Spleen (tissue), 11 donors: ENCODE measurements at regions not wholly inside any gene's neighbourhood (a gene's known extent, or its start where the extent isn't known, plus 50 kb on each side); places are given as distances from the start of the nearest gene placed in this dataset.

Experiments used
- DNase-seq: peaks from one replicate; pipeline ENCODE4 v3.0.0-alpha.2; 2020
- H3K27ac ChIP-seq, 8 donors: fragments of 200-600 bp; sonication (generic) in 7 of 8; 1 replicate in 4 of 8; 2 replicates in 4 of 8; pipeline versions ENCODE4 v1.5.0 to v1.8.0; 2016 to 2021; ENCODE audit warnings: inconsistent platforms in 4 of 8, mild to moderate bottlenecking in 4 of 8, moderate library complexity in 1 of 8
- H3K27me3 ChIP-seq, 7 donors: fragments of 200-600 bp; sonication (generic) in 6 of 7; replicated peaks in 1 of 7; 1 replicate in 4 of 7; 2 replicates in 3 of 7; pipeline versions ENCODE4 v1.5.0 to v1.8.0; 2016 to 2021; ENCODE audit warnings: inconsistent platforms in 3 of 7, mild to moderate bottlenecking in 1 of 7
- H3K36me3 ChIP-seq, 6 donors: fragments of 200-600 bp; sonication (generic) in 5 of 6; 1 replicate in 4 of 6; 2 replicates in 2 of 6; pipeline versions ENCODE4 v1.5.0 to v1.8.0; 2016 to 2021; ENCODE audit warnings: inconsistent platforms in 2 of 6
- H3K4me1 ChIP-seq, 6 donors: fragments of 200-600 bp; sonication (generic) in 5 of 6; 1 replicate in 3 of 6; 2 replicates in 3 of 6; pipeline versions ENCODE4 v1.5.0 to v1.8.0; 2016 to 2021; ENCODE audit warnings: inconsistent platforms in 3 of 6
- H3K4me3 ChIP-seq, 8 donors: fragments of 200-600 bp; sonication (generic) in 7 of 8; 1 replicate in 4 of 8; 2 replicates in 4 of 8; pipeline versions ENCODE4 v1.5.0 to v1.8.0; 2016 to 2021; ENCODE audit warnings: inconsistent platforms in 4 of 8, mild to moderate bottlenecking in 4 of 8, moderate library complexity in 2 of 8
- H3K9me3 ChIP-seq, 8 donors: fragments of 200-600 bp; sonication (generic) in 7 of 8; 1 replicate in 4 of 8; 2 replicates in 4 of 8; pipeline versions ENCODE4 v1.5.0 to v1.8.0; 2016 to 2021; ENCODE audit warnings: inconsistent platforms in 4 of 8
- CTCF ChIP-seq, 11 experiments: fragments of 200-600 bp in 7 of 11; fragments of 450-650 bp in 4 of 11; sonication (generic) in 4 of 11; IDR thresholded peaks in 8 of 11; conservative IDR thresholded peaks in 3 of 11; 1 replicate in 7 of 11; 2 replicates in 4 of 11; pipeline versions ENCODE4 v1.4.0 to v1.8.0; 2016 to 2021; ENCODE audit warnings: antibody characterized with exemption in 11 of 11, inconsistent platforms in 4 of 11, mild to moderate bottlenecking in 1 of 11
- POLR2A ChIP-seq, 3 donors: fragments of 450-650 bp; IDR thresholded peaks; one replicate each; pipeline ENCODE4 v1.5.1; 2017; ENCODE audit warnings: antibody characterized with exemption in 3 of 3, mild to moderate bottlenecking in 1 of 3
- POLR2AphosphoS5 ChIP-seq, 3 donors: sonication (generic); formaldehyde crosslinking; IDR thresholded peaks; one replicate each; pipeline ENCODE4 v1.5.1; 2017; ENCODE audit warnings: antibody characterized with exemption in 3 of 3
- WGBS, 5 donors: extraction: QIAGEN DNeasy Blood & Tissue Kit in 3 of 5; methylation state at CpG; one replicate each; pipeline versions ENCODE4 v1.1.5 to v1.1.7; 2013 to 2018; 5-methylcytosine and 5-hydroxymethylcytosine counted together
- intact Hi-C: fragments of 100-400 bp; cut with DNase I; formaldehyde crosslinking; loops from one replicate; pipeline ENCODE4 v1.15.0; 2023; ENCODE audit warnings: low total_unique reads
- donor health status: healthy with polysubstance abuse.
- donor health status: DM: no; HTN: no; CAD: no; lungs with moderate emphysema.
- donor health status: DM: no; HTN: no; CAD: no.
- donor health status: Bipolar disorder and iron deficiency.
- donor health status: healthy.
- donor health status: DM: no; HTN: no; CAD: no.
- donor health status: DM: yes; HTN: yes; CAD: no.

GRCh38 chr18:29406996-29407395, 1230.1 kb upstream of the CDH2 start:
- no peaks in the 10 kb centered on the region for H3K36me3 ChIP-seq
- no peak overlapping the region for H3K27ac ChIP-seq
- H3K27me3 ChIP-seq = no peaks in the 10 kb centered on the region
- H3K4me1 ChIP-seq = no peaks in the 10 kb centered on the region
- 86 to 91% (median 87%) methylated on average over 1 of the region's 1 CpG for WGBS, 5 donors
- TF ChIP-seq CTCF (IDR thresholded peaks at IDR 0.05 in 8 of 11, conservative IDR thresholded peaks at IDR 0.05 in 3 of 11) (no peak), POLR2AphosphoS5 (IDR thresholded peaks at IDR 0.05) (no peak), POLR2A (IDR thresholded peaks at IDR 0.05) (no peak)
- H3K4me3 ChIP-seq = no peak overlapping the region
- intact Hi-C loops = no loop called here
- DNase-seq = no peak
- peaks cover 0 to 19% (median 0%) of the 10 kb centered on the region in 8 donors for H3K9me3 ChIP-seq

GRCh38 chr18:29397536-29397935, 1220.6 kb upstream of the CDH2 start:
- intact Hi-C loops = no loop called here
- Histone ChIP-seq H3K4me3 (no peak overlapping the region), H3K27ac (no peak overlapping the region), H3K27me3 (no peaks in the 10 kb centered on the region), H3K4me1 (no peaks in the 10 kb centered on the region), H3K9me3 (peaks cover 0 to 22% (median 9%) of the 10 kb centered on the region in 8 donors), H3K36me3 (no peaks in the 10 kb centered on the region)
- 76 to 98% (median 88%) methylated on average over 1 of the region's 1 CpG for WGBS, 5 donors
- TF ChIP-seq POLR2A (IDR thresholded peaks at IDR 0.05) = no peak
- no peak for TF ChIP-seq POLR2AphosphoS5 (IDR thresholded peaks at IDR 0.05)
- no peak for TF ChIP-seq CTCF (IDR thresholded peaks at IDR 0.05 in 8 of 11, conservative IDR thresholded peaks at IDR 0.05 in 3 of 11)
- no peak for DNase-seq

- no peak overlapping the region for H3K4me3 ChIP-seq
- WGBS, 5 donors = 32 to 54% (median 35%) methylated on average over 5 of the region's 5 CpGs
- H3K27me3 ChIP-seq = no peaks in the 10 kb centered on the region
- intact Hi-C loops = no loop called here
- H3K27ac ChIP-seq = no peak overlapping the region
- no peaks in the 10 kb centered on the region for H3K4me1 ChIP-seq
- no peaks in the 10 kb centered on the region for H3K36me3 ChIP-seq
- H3K9me3 ChIP-seq = peaks cover 0 to 13% (median 0%) of the 10 kb centered on the region in 8 donors
- no peak for TF ChIP-seq POLR2A (IDR thresholded peaks at IDR 0.05)
- TF ChIP-seq POLR2AphosphoS5 (IDR thresholded peaks at IDR 0.05) = no peak
- TF ChIP-seq CTCF (IDR thresholded peaks at IDR 0.05 in 8 of 11, conservative IDR thresholded peaks at IDR 0.05 in 3 of 11) = no peak
- no peak for DNase-seq
Observed at GRCh38 chr18:29383311-29384273, 1206.7 kb upstream of the CDH2 start.

- no peak for TF ChIP-seq POLR2AphosphoS5 (IDR thresholded peaks at IDR 0.05)
- no peak for TF ChIP-seq POLR2A (IDR thresholded peaks at IDR 0.05)
- TF ChIP-seq CTCF (IDR thresholded peaks at IDR 0.05 in 8 of 11, conservative IDR thresholded peaks at IDR 0.05 in 3 of 11) = no peak
- Histone ChIP-seq H3K9me3 (peaks cover 0 to 17% (median 6%) of the 10 kb centered on the region in 8 donors), H3K4me3 (no peak overlapping the region), H3K36me3 (no peaks in the 10 kb centered on the region), H3K27me3 (no peaks in the 10 kb centered on the region), H3K27ac (no peak overlapping the region), H3K4me1 (no peaks in the 10 kb centered on the region)
- 86 to 96% (median 91%) methylated on average over 3 of the region's 3 CpGs for WGBS, 5 donors
- DNase-seq = no peak
- intact Hi-C loops = no loop called here
Observed at GRCh38 chr18:29378651-29379136, 1201.8 kb upstream of the CDH2 start.
